Brain microvascular endothelial cell (primary cell): ENCODE measurements at regions not wholly inside any gene's neighbourhood (a gene's known extent, or its start where the extent isn't known, plus 50 kb on each side); places are given as distances from the start of the nearest gene placed in this dataset.

Experiments
- DNase-seq: peaks from one replicate; pipeline ENCODE4 v3.0.0-alpha.2; 2020
- H3K27ac ChIP-seq: fragments of 250-450 bp; sonication (Bioruptor Pico); 2 replicates; pipeline ENCODE4 v1.5.1; 2020; ENCODE audit warnings: mild to moderate bottlenecking, moderate library complexity
- H3K27me3 ChIP-seq: fragments of 250-450 bp; sonication (Bioruptor Pico); replicated peaks from 2 replicates; pipeline ENCODE4 v1.5.1; 2020; ENCODE audit warnings: mild to moderate bottlenecking
- H3K36me3 ChIP-seq: fragments of 250-450 bp; sonication (Bioruptor Pico); replicated peaks from 2 replicates; pipeline ENCODE4 v1.5.1; 2020; ENCODE audit warnings: mild to moderate bottlenecking
- H3K4me3 ChIP-seq: 2 replicates; pipeline ENCODE4 v1.5.1; 2011; ENCODE audit warnings: low read depth, mild to moderate bottlenecking, control low read depth, low read length, moderate library complexity
- in situ Hi-C: cut with HindIII; loops from 2 replicates; pipeline ENCODE4 v1.10.0; 2017; ENCODE audit warnings: low sequenced_read_pairs, low pct_ligation_motif_present
- TF ChIP-seq, protein P1 (sequence below): IDR thresholded peaks from 2 replicates; pipeline ENCODE4 v1.5.1; 2011; ENCODE audit warnings: low read depth, mild to moderate bottlenecking, moderate library complexity, low read length, control low read depth, inconsistent platforms; ENCODE audit errors: missing control alignments

DNA sequence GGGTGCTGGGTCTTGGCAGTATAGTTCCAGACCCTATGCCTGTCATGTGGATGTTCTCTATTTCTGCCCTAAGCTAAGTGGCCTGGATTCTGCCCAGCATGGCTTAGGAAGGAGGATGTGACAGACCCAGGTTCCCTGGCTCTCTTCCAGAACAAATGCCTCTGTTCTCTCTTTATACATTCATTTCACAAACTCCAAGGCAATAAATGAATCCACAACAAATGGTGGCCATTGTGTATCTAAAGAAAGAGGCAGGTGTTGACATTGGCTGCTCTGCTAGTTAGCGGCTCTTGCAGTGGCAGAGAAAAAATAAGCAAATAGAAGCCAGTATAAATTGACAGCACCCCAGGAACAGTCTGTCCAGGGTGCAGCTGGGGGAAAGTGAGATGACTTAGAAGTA is 298.6 kb downstream of the SUCLG1 start:
- DNase-seq = no peak
- Histone ChIP-seq H3K4me3 (no peak overlapping the region), H3K27me3 (no peaks in the 10 kb centered on the region), H3K27ac (no peak overlapping the region), H3K36me3 (no peaks in the 10 kb centered on the region)
- in situ Hi-C loops = no loop called here
- TF ChIP-seq, protein P1, sequence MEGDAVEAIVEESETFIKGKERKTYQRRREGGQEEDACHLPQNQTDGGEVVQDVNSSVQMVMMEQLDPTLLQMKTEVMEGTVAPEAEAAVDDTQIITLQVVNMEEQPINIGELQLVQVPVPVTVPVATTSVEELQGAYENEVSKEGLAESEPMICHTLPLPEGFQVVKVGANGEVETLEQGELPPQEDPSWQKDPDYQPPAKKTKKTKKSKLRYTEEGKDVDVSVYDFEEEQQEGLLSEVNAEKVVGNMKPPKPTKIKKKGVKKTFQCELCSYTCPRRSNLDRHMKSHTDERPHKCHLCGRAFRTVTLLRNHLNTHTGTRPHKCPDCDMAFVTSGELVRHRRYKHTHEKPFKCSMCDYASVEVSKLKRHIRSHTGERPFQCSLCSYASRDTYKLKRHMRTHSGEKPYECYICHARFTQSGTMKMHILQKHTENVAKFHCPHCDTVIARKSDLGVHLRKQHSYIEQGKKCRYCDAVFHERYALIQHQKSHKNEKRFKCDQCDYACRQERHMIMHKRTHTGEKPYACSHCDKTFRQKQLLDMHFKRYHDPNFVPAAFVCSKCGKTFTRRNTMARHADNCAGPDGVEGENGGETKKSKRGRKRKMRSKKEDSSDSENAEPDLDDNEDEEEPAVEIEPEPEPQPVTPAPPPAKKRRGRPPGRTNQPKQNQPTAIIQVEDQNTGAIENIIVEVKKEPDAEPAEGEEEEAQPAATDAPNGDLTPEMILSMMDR = no peak

DNA sequence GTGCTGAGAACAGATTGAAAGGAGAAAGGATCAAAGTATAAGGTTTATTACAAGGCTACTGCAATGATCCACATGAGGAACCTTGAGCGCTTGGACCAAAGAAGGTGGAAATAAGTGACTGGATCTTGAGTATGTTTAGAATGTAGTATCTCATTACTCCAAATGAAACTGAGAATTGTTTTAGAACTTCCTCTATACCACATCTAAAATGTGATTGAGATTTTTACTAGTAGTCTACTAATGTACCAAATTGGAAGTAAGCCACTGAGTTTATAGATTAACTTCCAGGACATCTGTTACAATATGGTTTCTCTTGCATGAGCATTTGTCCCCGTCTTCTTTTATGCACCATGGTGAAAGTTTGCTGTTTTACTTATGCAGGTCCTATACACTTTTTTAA is 300.5 kb downstream of the SUCLG1 start:
- Histone ChIP-seq H3K36me3 (no peaks in the 10 kb centered on the region), H3K27me3 (no peaks in the 10 kb centered on the region), H3K4me3 (no peak overlapping the region), H3K27ac (no peak overlapping the region)
- DNase-seq = no peak
- TF ChIP-seq, protein P1 = no peak
- in situ Hi-C loops = no loop called here

DNA sequence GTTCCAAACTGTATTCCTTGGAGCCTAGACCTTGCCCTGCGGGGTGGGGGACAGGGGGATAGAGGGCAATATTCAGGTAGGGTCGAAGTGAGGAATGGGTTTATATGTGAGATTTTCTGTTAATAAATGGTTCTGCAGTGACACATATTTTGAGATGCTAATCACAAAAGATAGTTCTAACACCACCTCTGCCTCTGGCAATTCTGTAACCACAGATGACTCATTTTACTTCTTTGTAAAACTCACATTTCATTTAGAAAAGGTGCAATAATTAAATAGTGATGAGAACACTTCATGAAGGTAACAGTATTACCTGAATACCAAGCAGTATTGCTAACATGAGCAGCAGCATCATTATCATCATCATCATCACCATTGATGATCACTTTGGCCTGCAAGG is 306.6 kb downstream of the SUCLG1 start:
- DNase-seq = no peak
- H3K27me3 ChIP-seq = no peaks in the 10 kb centered on the region
- H3K4me3 ChIP-seq = no peak overlapping the region
- TF ChIP-seq, protein P1 = no peak
- in situ Hi-C loops = no loop called here
- no peaks in the 10 kb centered on the region for H3K36me3 ChIP-seq
- no peak overlapping the region for H3K27ac ChIP-seq

DNA sequence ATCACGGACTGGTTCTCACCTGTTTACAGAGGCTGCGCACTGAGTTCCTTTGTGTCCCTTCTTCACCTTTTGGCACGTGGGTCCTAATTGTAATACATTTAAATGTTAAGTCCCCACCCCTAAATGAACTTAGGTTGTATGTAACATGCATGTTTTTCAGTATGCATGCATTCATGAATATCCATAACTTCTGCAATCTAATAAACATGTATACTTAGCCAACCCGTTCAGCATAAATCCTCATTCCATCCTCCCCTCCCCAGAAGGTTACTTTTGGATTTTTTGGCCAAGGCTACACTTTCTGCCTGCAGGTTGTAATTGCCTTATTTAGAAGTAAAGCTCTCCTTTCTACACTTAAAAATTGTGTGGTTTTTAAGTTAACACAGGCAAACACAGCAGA is 314.7 kb downstream of the SUCLG1 start:
- H3K36me3 ChIP-seq = no peaks in the 10 kb centered on the region
- DNase-seq = no peak
- H3K27ac ChIP-seq = no peak overlapping the region
- TF ChIP-seq, protein P1 = no peak
- no peak overlapping the region for H3K4me3 ChIP-seq
- in situ Hi-C loops = no loop called here
- H3K27me3 ChIP-seq = no peaks in the 10 kb centered on the region

DNA sequence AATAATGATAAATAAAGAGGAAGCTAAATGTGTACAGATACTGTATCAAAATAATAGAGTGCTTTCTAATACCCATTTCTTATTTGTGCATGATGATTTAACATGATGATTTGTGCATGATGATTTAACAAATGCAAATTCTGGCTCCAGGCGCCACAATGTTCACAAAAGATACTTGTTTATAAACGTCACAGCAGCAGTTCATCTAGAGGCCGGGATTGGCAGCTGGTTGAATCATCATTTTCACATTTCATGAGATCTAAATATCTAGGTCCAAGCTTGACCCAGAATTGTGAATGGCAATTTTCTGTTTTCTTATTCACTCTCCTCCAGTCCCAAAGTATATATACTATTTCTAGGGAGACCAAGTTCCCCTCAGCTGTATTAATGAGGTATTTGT is 322.0 kb downstream of the SUCLG1 start:
- TF ChIP-seq, protein P1 = no peak
- no peak overlapping the region for H3K4me3 ChIP-seq
- in situ Hi-C loops = no loop called here
- no peaks in the 10 kb centered on the region for H3K27me3 ChIP-seq
- DNase-seq = no peak
- no peaks in the 10 kb centered on the region for H3K36me3 ChIP-seq
- H3K27ac ChIP-seq = no peak overlapping the region

DNA sequence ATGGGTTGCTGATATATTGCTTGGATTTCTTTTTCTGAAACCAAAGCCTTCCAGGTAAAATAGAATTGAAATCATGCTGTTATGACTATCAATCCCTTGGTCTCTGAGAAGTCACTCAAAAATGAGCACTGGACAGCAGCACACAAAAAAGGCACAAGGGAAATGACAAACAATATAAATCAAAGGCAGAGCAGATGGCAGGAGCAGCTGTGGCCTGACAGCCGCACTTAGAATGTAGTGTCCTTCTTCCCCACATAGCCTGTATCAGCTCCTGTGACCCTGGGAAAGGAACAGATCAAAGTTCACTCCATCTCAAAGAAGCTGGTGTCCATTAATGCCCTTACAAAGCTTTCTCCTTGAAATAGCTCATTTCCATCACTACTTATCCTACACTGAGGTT is 326.7 kb downstream of the SUCLG1 start:
- Histone ChIP-seq H3K27ac (no peak overlapping the region), H3K36me3 (no peaks in the 10 kb centered on the region), H3K27me3 (no peaks in the 10 kb centered on the region), H3K4me3 (no peak overlapping the region)
- no peak for DNase-seq
- TF ChIP-seq, protein P1 = no peak
- in situ Hi-C loops = no loop called here
